Mesothelial cell of epicardium (in vitro differentiated cells): ENCODE measurements at regions not wholly inside any gene's neighbourhood (a gene's known extent, or its start where the extent isn't known, plus 50 kb on each side); places are given as distances from the start of the nearest gene placed in this dataset.

Experiments used
- DNase-seq, 2 experiments: peaks; one replicate each; pipeline ENCODE4 v3.0.0; 2021; ENCODE audit warnings: low spot score in 2 of 2; ENCODE audit not compliant: unreplicated experiment in 2 of 2
- H3K27ac Mint-ChIP-seq: 2 replicates; pipeline ENCODE4 v1.8.0; 2021; ENCODE audit warnings: mixed read lengths
- H3K27me3 Mint-ChIP-seq: 2 replicates; pipeline ENCODE4 v1.8.0; 2021; ENCODE audit warnings: low read depth, mixed read lengths
- H3K36me3 Mint-ChIP-seq: 2 replicates; pipeline ENCODE4 v1.8.0; 2021; ENCODE audit warnings: mixed read lengths
- H3K4me1 Mint-ChIP-seq: 2 replicates; pipeline ENCODE4 v1.8.0; 2021; ENCODE audit warnings: mixed read lengths
- H3K4me3 Mint-ChIP-seq: 2 replicates; pipeline ENCODE4 v1.8.0; 2021; ENCODE audit warnings: mild to moderate bottlenecking, moderate library complexity, mixed read lengths
- H3K9me3 Mint-ChIP-seq: 2 replicates; pipeline ENCODE4 v1.8.0; 2021; ENCODE audit warnings: mixed read lengths
- CTCF ChIP-seq: fragments of 200-600 bp; sonication (generic); IDR thresholded peaks from one replicate; pipeline ENCODE4 v1.5.0; 2021; ENCODE audit warnings: antibody characterized with exemption; ENCODE audit not compliant: unreplicated experiment

GRCh38 chr2:3954261-3954660 is 250.9 kb downstream of the DCDC2C start:
- Mint-ChIP-seq H3K9me3 (no peaks in the 10 kb centered on the region), H3K4me1 (peaks cover 7% of the 10 kb centered on the region), H3K4me3 (no peak overlapping the region), H3K36me3 (no peaks in the 10 kb centered on the region), H3K27ac (no peak overlapping the region), H3K27me3 (peaks cover 15% of the 10 kb centered on the region)
- DNase-seq: no peak
- no peak for TF ChIP-seq CTCF

DNA sequence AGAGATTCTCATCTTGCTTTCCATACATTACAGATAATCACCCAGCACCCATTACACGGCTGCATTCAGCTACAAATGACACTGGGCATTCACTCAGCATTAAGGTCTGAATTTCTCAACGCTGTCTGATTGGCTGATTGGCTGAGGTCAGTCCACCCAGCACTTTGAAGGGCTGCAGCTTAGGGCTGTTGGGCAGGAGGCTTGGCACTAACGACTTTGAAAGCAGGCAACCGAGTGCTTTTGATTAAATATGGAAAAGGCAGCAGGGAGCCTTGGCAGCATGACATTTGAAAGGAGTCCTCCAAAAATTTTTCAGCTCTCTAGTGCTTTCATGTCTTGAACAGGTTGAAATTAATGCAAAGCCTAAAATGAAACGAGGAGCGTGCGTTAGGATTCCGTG is 253.0 kb downstream of the DCDC2C start:
- no peak overlapping the region for H3K27ac Mint-ChIP-seq
- DNase-seq: no peak
- peaks cover 10% of the 10 kb centered on the region for H3K27me3 Mint-ChIP-seq
- no peak overlapping the region for H3K4me3 Mint-ChIP-seq
- peaks cover 22% of the 10 kb centered on the region for H3K4me1 Mint-ChIP-seq
- no peaks in the 10 kb centered on the region for H3K9me3 Mint-ChIP-seq
- TF ChIP-seq CTCF: no peak
- H3K36me3 Mint-ChIP-seq: no peaks in the 10 kb centered on the region

- TF ChIP-seq CTCF: no peak
- Mint-ChIP-seq H3K27me3 (peaks cover 10% of the 10 kb centered on the region), H3K4me3 (no peak overlapping the region), H3K4me1 (peaks cover 25% of the 10 kb centered on the region), H3K27ac (no peak overlapping the region), H3K9me3 (no peaks in the 10 kb centered on the region), H3K36me3 (no peaks in the 10 kb centered on the region)
- no peak for DNase-seq
Observed at GRCh38 chr2:3956892-3957291, 253.5 kb downstream of the DCDC2C start.

GRCh38 chr2:3958465-3958864 is 255.1 kb downstream of the DCDC2C start:
- H3K4me1 Mint-ChIP-seq: peaks cover 25% of the 10 kb centered on the region
- H3K4me3 Mint-ChIP-seq: no peak overlapping the region
- no peaks in the 10 kb centered on the region for H3K9me3 Mint-ChIP-seq
- no peak overlapping the region for H3K27ac Mint-ChIP-seq
- peaks cover 10% of the 10 kb centered on the region for H3K27me3 Mint-ChIP-seq
- H3K36me3 Mint-ChIP-seq: no peaks in the 10 kb centered on the region
- DNase-seq: no peak
- no peak for TF ChIP-seq CTCF

DNA sequence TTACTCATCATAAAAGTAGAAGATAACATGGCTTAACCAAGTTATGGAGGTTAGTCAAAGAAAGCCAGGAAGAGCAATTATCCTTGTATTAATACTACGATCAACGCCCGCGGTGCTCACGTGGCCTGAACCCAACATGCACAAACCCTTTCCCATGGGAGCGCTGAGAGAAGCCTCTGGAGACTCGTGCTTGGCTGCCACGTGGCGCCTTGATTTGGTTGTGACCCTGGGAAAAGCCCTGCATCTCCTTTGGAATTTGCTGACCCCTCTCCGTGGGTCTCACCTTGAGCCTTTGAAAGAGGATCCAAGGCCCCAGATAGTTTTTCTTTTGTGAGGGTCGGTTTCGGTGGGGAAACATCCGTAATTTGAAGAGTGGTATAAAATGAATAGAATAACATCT is 255.6 kb downstream of the DCDC2C start:
- H3K9me3 Mint-ChIP-seq: no peaks in the 10 kb centered on the region
- peaks cover 10% of the 10 kb centered on the region for H3K27me3 Mint-ChIP-seq
- H3K36me3 Mint-ChIP-seq: no peaks in the 10 kb centered on the region
- TF ChIP-seq CTCF: no peak
- peaks cover 25% of the 10 kb centered on the region for H3K4me1 Mint-ChIP-seq
- no peak for DNase-seq
- no peak overlapping the region for H3K4me3 Mint-ChIP-seq
- no peak overlapping the region for H3K27ac Mint-ChIP-seq

DNA sequence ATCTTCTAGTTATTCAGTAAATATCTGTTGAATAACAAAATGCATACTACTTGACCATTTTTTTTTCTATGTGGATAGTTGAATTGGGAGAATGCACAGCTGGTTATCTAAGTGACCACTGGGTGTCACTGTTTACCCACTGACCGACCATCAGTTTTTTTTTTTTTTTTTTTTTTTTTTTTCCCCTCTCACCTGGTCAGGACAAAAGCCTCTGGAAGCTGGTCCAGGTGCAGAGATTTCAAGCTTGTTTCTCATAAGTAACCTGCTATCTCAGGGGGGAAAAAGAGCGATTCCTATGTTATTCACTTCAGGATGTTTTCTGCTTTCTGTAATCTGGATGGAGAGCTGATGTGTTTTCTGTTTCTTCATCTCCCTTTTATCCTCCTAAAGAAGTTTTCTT is 256.0 kb downstream of the DCDC2C start:
- peaks cover 21% of the 10 kb centered on the region for H3K4me1 Mint-ChIP-seq
- no peak for DNase-seq
- no peaks in the 10 kb centered on the region for H3K36me3 Mint-ChIP-seq
- H3K27ac Mint-ChIP-seq: no peak overlapping the region
- no peaks in the 10 kb centered on the region for H3K9me3 Mint-ChIP-seq
- H3K27me3 Mint-ChIP-seq: peaks cover 10% of the 10 kb centered on the region
- H3K4me3 Mint-ChIP-seq: no peak overlapping the region
- peak; percentile 87 for TF ChIP-seq CTCF
